ENCODE measurements at regions not wholly inside any gene's neighbourhood (a gene's known extent, or its start where the extent isn't known, plus 50 kb on each side); places are given as distances from the start of the nearest gene placed in this dataset.

DNA sequence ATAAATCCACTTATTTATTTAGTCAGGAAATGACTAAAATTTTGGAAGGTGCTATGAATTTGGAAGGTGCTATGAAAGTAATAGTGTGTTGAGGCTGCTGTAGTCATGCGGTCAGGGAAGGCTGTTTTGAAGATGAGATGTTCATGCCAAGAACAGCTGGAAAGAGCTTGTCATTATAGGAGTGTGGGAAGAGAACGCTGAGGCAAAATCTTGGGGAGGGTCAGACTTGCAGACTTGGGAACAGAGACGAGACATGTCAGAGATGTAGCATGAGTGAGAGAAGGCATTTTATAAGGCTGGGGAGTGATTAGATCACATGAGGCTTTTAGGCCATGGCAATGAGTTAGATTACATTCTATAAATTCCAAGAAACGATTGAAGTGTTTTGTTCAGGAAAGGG is 124.0 kb upstream of the B3GAT2 start:
- WGBS, 2 donors (ENCODE audit: low coverage in 1 of 2): 52 to 65% methylated on average over 4 of the region's 4 CpGs
- Histone ChIP-seq H3K9me3 (peaks cover 0 to 7% of the 10 kb centered on the region in 2 donors), H3K4me1 (peaks cover 0 to 3% (median 0%) of the 10 kb centered on the region in 4 donors), H3K27ac (no peak overlapping the region), H3K36me3 (no peaks in the 10 kb centered on the region), H3K4me3 (no peak overlapping the region), H3K27me3 (no peaks in the 10 kb centered on the region)
- intact Hi-C loops (cut with DNase I; ENCODE audit: low total_unique reads) (no loop called here), in situ Hi-C loops (cut with MboI; ENCODE audit: low pct_ligation_motif_present in 1 of 4, low pct_unique_long_range_greater_than_20kb in 1 of 4, low sequenced_read_pairs in 3 of 4) (no loop called here)
- TF ChIP-seq POLR2AphosphoS5 (IDR thresholded peaks at IDR 0.05): no peak
- no peak for TF ChIP-seq EP300 (IDR thresholded peaks at IDR 0.05; ENCODE audit: low read depth)
- TF ChIP-seq POLR2A (IDR thresholded peaks at IDR 0.05): no peak
- TF ChIP-seq CTCF (IDR thresholded peaks at IDR 0.05): no peak
- no peak for DNase-seq

DNA sequence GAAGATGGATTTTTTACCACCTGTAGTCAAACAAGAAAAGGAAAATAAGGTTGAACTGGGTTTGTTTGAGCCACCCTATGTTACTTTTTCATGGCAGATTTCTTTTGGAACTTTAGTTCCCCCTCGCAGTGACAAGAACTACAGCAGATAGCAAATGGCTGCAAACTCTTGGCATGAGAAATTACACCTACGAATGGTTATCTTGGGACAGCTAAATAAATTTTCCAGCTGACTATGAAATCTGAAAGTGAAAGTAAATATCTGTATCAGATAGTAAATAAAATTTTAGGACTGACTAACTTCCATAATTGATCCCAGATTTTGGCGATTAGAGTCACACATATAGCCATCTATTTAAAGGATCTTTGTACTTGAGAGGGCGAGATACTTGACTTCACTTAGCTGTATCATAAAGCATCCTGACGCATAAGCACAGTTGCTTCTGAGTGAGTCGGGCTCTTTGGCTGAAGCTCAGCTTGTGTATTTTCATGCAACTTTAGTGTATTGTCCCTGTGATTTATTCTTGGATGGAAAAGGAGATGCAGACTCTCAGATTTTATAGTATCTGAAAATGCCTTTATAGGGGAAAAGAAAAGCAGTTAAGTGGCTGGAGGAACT is 125.3 kb upstream of the B3GAT2 start:
- 21 to 40% methylated on average over 2 to 6 of the region's 6 CpGs for WGBS, 2 donors (ENCODE audit: low coverage in 1 of 2)
- no peak overlapping the region for H3K4me3 ChIP-seq

GRCh38 chr6:71083308-71083820 is 126.5 kb upstream of the B3GAT2 start:
- intact Hi-C loops (cut with DNase I; ENCODE audit: low total_unique reads) (no loop called here), in situ Hi-C loops (cut with MboI; ENCODE audit: low pct_ligation_motif_present in 1 of 4, low pct_unique_long_range_greater_than_20kb in 1 of 4, low sequenced_read_pairs in 3 of 4) (no loop called here)
- no peak for DNase-seq
- Histone ChIP-seq H3K9me3 (no peaks in the 10 kb centered on the region), H3K36me3 (no peaks in the 10 kb centered on the region), H3K27me3 (no peaks in the 10 kb centered on the region), H3K27ac (no peak overlapping the region), H3K4me3 (no peak overlapping the region), H3K4me1 (peaks cover 0 to 3% (median 0%) of the 10 kb centered on the region in 4 donors)
- WGBS, 2 donors (ENCODE audit: low coverage in 1 of 2): 64% methylated on average over 5 to 6 of the region's 6 CpGs
- TF ChIP-seq EP300 (IDR thresholded peaks at IDR 0.05; ENCODE audit: low read depth) (no peak), POLR2A (IDR thresholded peaks at IDR 0.05) (no peak), CTCF (IDR thresholded peaks at IDR 0.05) (no peak), POLR2AphosphoS5 (IDR thresholded peaks at IDR 0.05) (no peak)

More for the DNA sequence above, 125.3 kb upstream of the B3GAT2 start:
- intact Hi-C loops (cut with DNase I; ENCODE audit: low total_unique reads) (no loop called here), in situ Hi-C loops (cut with MboI; ENCODE audit: low pct_ligation_motif_present in 1 of 4, low pct_unique_long_range_greater_than_20kb in 1 of 4, low sequenced_read_pairs in 3 of 4) (no loop called here)
- Histone ChIP-seq H3K27me3 (no peaks in the 10 kb centered on the region), H3K9me3 (peaks cover 0 to 7% of the 10 kb centered on the region in 2 donors), H3K4me1 (peaks cover 0 to 3% (median 0%) of the 10 kb centered on the region in 4 donors), H3K36me3 (no peaks in the 10 kb centered on the region), H3K27ac (no peak overlapping the region)
- TF ChIP-seq POLR2AphosphoS5 (IDR thresholded peaks at IDR 0.05) (no peak), POLR2A (IDR thresholded peaks at IDR 0.05) (no peak)
- no peak for DNase-seq

DNA sequence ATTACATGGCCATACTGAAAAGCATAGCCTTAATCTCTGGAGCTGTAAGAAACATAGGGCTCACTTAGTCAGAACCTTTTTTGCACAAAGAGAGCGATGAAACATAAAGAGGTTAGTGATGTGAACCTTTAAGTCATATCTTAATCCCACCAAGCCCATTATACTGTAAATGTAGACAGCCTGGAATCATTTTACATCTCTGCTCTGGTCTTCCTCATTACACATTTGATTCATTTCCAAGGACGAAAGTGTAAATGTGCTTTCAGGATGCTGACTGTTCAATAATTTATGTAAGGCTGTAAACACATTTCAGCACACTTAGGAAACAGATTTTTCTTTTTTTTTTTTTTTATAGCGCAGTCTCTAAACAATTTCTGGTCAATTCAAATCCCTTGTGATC is 131.3 kb upstream of the B3GAT2 start:
- in situ Hi-C loops (cut with MboI; ENCODE audit: low pct_ligation_motif_present in 1 of 4, low pct_unique_long_range_greater_than_20kb in 1 of 4, low sequenced_read_pairs in 3 of 4) (no loop called here), intact Hi-C loops (cut with DNase I; ENCODE audit: low total_unique reads) (no loop called here)
- Histone ChIP-seq H3K36me3 (no peaks in the 10 kb centered on the region), H3K4me3 (no peak overlapping the region), H3K27me3 (no peaks in the 10 kb centered on the region), H3K27ac (no peak overlapping the region), H3K9me3 (no peaks in the 10 kb centered on the region), H3K4me1 (no peaks in the 10 kb centered on the region)
- 58 to 60% methylated on average over 3 of the region's 3 CpGs for WGBS, 2 donors (ENCODE audit: low coverage in 1 of 2)
- no peak for DNase-seq
- TF ChIP-seq EP300 (IDR thresholded peaks at IDR 0.05; ENCODE audit: low read depth): no peak
- TF ChIP-seq POLR2A (IDR thresholded peaks at IDR 0.05): no peak
- no peak for TF ChIP-seq CTCF (IDR thresholded peaks at IDR 0.05)
- no peak for TF ChIP-seq POLR2AphosphoS5 (IDR thresholded peaks at IDR 0.05)

DNA sequence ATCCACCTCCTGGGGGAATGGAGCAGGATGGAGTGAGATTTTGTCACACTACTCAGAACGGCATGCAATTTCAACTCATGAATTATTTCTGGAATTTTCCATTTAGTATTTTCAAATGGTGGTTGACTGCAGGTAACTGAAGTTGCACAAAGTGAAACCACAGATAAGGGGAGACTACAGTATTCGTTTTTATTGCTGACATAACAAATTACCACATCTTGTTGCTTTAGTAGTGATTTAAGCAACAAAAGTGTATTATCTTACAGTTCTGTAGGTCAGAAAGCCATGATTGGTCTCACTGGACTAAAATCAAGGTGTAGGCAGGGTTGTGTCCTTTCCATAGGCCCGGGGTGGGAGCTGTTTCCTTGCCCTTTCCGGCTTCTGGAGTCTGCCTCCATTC is 133.4 kb upstream of the B3GAT2 start:
- H3K4me3 ChIP-seq: no peak overlapping the region
- 72 to 100% methylated on average over 1 to 4 of the region's 4 CpGs for WGBS, 2 donors (ENCODE audit: low coverage in 1 of 2)
- H3K9me3 ChIP-seq: no peaks in the 10 kb centered on the region
- in situ Hi-C loops (cut with MboI; ENCODE audit: low pct_ligation_motif_present in 1 of 4, low pct_unique_long_range_greater_than_20kb in 1 of 4, low sequenced_read_pairs in 3 of 4): no loop called here
- H3K27me3 ChIP-seq: no peaks in the 10 kb centered on the region
- H3K4me1 ChIP-seq: no peaks in the 10 kb centered on the region
- intact Hi-C loops (cut with DNase I; ENCODE audit: low total_unique reads): no loop called here
- no peak for DNase-seq
- TF ChIP-seq POLR2A (IDR thresholded peaks at IDR 0.05) (no peak), CTCF (IDR thresholded peaks at IDR 0.05) (no peak), POLR2AphosphoS5 (IDR thresholded peaks at IDR 0.05) (no peak), EP300 (IDR thresholded peaks at IDR 0.05; ENCODE audit: low read depth) (no peak)
- no peak overlapping the region for H3K27ac ChIP-seq
- no peaks in the 10 kb centered on the region for H3K36me3 ChIP-seq

All from transverse colon (tissue), 4 donors.